NOMO-1 (cell line): ENCODE measurements at regions not wholly inside any gene's neighbourhood (a gene's known extent, or its start where the extent isn't known, plus 50 kb on each side); places are given as distances from the start of the nearest gene placed in this dataset.
A peak's percentile ranks its signal among the peaks of the same experiment; 100 is the strongest.
"Not testable (repeated sequence)": the region's sequence is repeated elsewhere in the genome, so short reads cannot be mapped to it uniquely, and the experiment has no call there.

Experiments used
- DNase-seq, 2 experiments: peaks; one replicate each; lab custom pipeline; 2025; ENCODE audit not compliant: unreplicated experiment in 2 of 2; lab: John Stamatoyannopoulos, UW

- DNase-seq = no peak
These were observed 1962.3 kb upstream of the CDH6 start for GRCh38 chr5:29231154-29231553.

GRCh38 chr5:29230591-29230990, 1962.9 kb upstream of the CDH6 start:
- no peak for DNase-seq

- DNase-seq = no peak
These were observed 1964.0 kb upstream of the CDH6 start for GRCh38 chr5:29229461-29229860.

GRCh38 chr5:29218138-29218537, 1975.3 kb upstream of the CDH6 start:
- DNase-seq = peak; percentile 44 to 57

GRCh38 chr5:29214839-29215238, 1978.6 kb upstream of the CDH6 start:
- no peak for DNase-seq

GRCh38 chr5:29213475-29213874, 1980.0 kb upstream of the CDH6 start:
- no peak for DNase-seq

- peak; percentile 16 to 67 for DNase-seq
These were observed 1985.5 kb upstream of the CDH6 start for GRCh38 chr5:29208024-29208423.

GRCh38 chr5:29203049-29203448, 1990.4 kb upstream of the CDH6 start:
- DNase-seq = no peak

- no peak for DNase-seq
These were observed 1995.6 kb upstream of the CDH6 start for GRCh38 chr5:29197631-29198454.

GRCh38 chr5:29193972-29194371, 1999.5 kb upstream of the CDH6 start:
- no peak for DNase-seq

GRCh38 chr5:29191269-29192048, 2002.0 kb upstream of the CDH6 start:
- not testable (repeated sequence) for DNase-seq

- not testable (repeated sequence) for DNase-seq
These were observed 2003.1 kb upstream of the CDH6 start for GRCh38 chr5:29190398-29190797.

GRCh38 chr5:29186380-29186779, 2007.1 kb upstream of the CDH6 start:
- not testable (repeated sequence) for DNase-seq

- DNase-seq = no peak
These were observed 2007.9 kb upstream of the CDH6 start for GRCh38 chr5:29185558-29185957.

GRCh38 chr5:29175774-29176173, 2017.7 kb upstream of the CDH6 start:
- no peak for DNase-seq

- no peak for DNase-seq
These were observed 2022.9 kb upstream of the CDH6 start for GRCh38 chr5:29170599-29170998.

- no peak for DNase-seq
These were observed 2023.6 kb upstream of the CDH6 start for GRCh38 chr5:29169886-29170285.

GRCh38 chr5:29162297-29162696, 2031.2 kb upstream of the CDH6 start:
- no peak for DNase-seq

GRCh38 chr5:29161399-29162291, 2031.8 kb upstream of the CDH6 start:
- DNase-seq = no peak

GRCh38 chr5:29157975-29158374, 2035.5 kb upstream of the CDH6 start:
- DNase-seq = no peak

GRCh38 chr5:29150840-29151239, 2042.6 kb upstream of the CDH6 start:
- no peak for DNase-seq
